GM13976 (cell line): ENCODE measurements at regions not wholly inside any gene's neighbourhood (a gene's known extent, or its start where the extent isn't known, plus 50 kb on each side); places are given as distances from the start of the nearest gene placed in this dataset.

Source experiments
- DNase-seq: peaks from one replicate; pipeline ENCODE4 v3.0.0; 2012; ENCODE audit warnings: low spot score
- in situ Hi-C: fragments of 300-500 bp; cut with MboI; formaldehyde crosslinking; loops from one replicate; pipeline ENCODE4 v1.12.0; 2022; ENCODE audit warnings: low sequenced_read_pairs, mixed read lengths, inconsistent platforms; ENCODE audit not compliant: unreplicated experiment
- TF ChIP-seq, protein P1 (sequence below): IDR thresholded peaks from 2 replicates; pipeline ENCODE4 v1.5.1; 2012; ENCODE audit warnings: borderline replicate concordance, mild to moderate bottlenecking; ENCODE audit not compliant: insufficient read depth; ENCODE audit errors: extremely low read depth, missing control alignments, control extremely low read depth

GRCh38 chr2:75964646-75965045 is 253.9 kb upstream of the GCFC2 start:
- no peak for DNase-seq
- in situ Hi-C loops = no loop called here
- TF ChIP-seq, protein P1, sequence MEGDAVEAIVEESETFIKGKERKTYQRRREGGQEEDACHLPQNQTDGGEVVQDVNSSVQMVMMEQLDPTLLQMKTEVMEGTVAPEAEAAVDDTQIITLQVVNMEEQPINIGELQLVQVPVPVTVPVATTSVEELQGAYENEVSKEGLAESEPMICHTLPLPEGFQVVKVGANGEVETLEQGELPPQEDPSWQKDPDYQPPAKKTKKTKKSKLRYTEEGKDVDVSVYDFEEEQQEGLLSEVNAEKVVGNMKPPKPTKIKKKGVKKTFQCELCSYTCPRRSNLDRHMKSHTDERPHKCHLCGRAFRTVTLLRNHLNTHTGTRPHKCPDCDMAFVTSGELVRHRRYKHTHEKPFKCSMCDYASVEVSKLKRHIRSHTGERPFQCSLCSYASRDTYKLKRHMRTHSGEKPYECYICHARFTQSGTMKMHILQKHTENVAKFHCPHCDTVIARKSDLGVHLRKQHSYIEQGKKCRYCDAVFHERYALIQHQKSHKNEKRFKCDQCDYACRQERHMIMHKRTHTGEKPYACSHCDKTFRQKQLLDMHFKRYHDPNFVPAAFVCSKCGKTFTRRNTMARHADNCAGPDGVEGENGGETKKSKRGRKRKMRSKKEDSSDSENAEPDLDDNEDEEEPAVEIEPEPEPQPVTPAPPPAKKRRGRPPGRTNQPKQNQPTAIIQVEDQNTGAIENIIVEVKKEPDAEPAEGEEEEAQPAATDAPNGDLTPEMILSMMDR = no peak

GRCh38 chr2:75960472-75961009 is 249.8 kb upstream of the GCFC2 start:
- no peak for DNase-seq
- in situ Hi-C loops = no loop called here
- TF ChIP-seq, protein P1 = no peak

DNA sequence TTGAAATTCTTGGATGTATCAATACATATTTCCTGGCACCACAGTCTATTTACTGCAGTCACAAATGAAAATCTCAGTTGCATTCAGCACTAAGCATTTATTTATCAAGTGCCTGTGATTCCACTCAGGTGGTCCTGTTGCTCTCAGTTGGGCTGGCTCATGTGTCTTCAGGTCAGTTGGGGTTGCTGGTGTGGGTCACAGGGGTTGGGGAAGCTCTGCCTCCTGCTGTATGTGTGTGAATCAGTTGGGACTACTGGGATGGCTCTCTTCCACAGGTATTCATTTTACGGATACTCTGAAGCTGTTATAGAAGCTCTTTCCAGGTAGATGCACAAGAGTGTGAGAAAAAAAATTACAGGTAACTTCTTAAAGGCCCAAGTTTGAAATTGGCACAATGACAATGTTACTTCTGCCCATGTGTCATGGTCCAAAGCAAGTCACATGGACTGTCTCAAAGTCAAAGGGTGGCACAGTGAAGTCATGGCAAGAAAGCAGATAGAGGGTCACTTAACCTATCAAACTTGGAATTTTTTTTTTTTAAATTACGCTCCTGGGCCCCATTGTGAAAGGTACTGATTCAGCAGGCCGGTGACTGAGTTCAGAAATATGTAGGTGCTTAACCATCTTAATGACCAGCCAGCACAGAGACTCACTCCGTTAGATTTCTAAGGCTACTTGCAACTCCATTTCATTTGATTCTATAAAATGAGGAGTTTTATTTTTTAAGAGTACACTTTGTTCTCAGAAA is 249.2 kb upstream of the GCFC2 start:
- DNase-seq = no peak
- TF ChIP-seq, protein P1 = no peak
- in situ Hi-C loops = no loop called here

- TF ChIP-seq, protein P1 = no peak
- DNase-seq = no peak
- in situ Hi-C loops = no loop called here
These were observed 244.0 kb upstream of the GCFC2 start for GRCh38 chr2:75954761-75955160.

DNA sequence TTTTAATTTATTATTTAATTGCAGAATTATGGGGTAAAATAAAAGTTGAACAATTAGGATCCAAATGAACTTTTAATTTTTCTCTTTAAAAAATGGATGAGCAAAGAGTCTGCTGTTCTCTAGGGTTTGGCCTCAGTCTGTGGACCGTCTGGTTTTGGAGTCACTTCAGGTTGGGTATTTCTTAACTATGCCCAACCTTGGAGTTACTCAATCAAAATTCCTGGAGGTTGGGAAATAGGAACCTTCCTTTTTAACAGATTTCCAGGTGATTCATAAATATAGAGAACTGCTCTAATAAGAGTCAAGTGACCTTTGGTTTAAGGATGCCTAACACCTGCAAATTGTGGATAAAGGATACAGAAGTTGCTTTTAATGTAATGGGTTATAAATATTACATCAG is 241.5 kb upstream of the GCFC2 start:
- TF ChIP-seq, protein P1 = no peak
- in situ Hi-C loops = no loop called here
- DNase-seq = no peak

DNA sequence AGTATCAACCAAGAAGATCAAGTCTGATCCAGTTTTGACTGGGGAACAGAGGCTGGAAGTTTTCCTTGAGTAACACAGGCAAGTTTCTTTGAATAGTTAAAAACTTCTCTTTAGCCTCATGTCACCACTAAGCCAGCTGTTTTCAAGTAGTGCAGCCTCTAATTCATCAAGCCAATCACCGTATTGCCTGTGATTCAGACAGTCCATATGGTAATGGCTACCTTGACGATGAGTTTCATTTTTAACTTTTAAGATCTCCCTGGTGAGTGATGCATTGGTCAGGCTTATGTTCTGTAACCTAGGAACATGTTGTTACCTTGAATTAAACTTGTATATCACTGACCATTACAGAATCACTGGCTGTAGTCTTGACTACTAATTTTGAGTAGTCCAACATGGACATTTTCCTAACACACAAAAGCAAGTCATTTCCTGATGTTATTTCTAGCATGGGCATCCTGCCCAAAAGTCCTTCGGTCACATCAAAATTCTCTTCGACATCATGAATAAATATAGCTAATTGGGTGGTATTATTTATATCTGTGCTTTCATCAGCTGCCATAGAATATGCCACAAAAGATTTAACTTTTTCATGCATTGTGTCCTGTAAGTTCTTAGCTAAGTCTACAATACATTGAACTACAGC is 238.8 kb upstream of the GCFC2 start:
- no peak for DNase-seq
- in situ Hi-C loops = no loop called here
- TF ChIP-seq, protein P1 = no peak
